Renal pelvis (tissue), 1 donor: ENCODE measurements at regions not wholly inside any gene's neighbourhood (a gene's known extent, or its start where the extent isn't known, plus 50 kb on each side); places are given as distances from the start of the nearest gene placed in this dataset.
"Not testable (repeated sequence)": the region's sequence is repeated elsewhere in the genome, so short reads cannot be mapped to it uniquely, and the experiment has no call there.

Experiments
- DNase-seq: peaks from one replicate; pipeline ENCODE4 v3.0.0-alpha.2; 2013

- DNase-seq: no peak
Observed at GRCh38 chr2:47690132-47690531, 92.8 kb upstream of the MSH6 start.

GRCh38 chr2:47689118-47689517 is 93.8 kb upstream of the MSH6 start:
- not testable (repeated sequence) for DNase-seq

- no peak for DNase-seq
Observed at GRCh38 chr2:47688561-47688960, 94.4 kb upstream of the MSH6 start.

DNA sequence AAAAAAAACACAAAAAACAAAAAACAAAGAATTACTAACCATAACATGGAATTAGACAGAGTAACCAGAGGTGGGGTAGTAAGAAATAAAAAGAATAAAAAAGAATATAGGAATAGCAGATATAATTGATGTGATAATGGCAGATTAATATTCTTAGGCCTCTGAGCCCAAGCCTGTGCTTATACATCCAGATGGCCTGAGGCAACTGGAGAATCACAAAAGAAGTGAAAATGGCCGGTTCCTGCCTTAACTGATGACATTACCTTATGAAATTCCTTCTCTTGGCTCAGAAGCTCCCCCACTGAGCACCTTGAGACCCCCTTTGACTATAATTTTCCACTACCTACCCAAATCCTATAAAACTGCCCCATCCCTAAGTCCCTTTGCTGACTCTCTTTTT is 95.1 kb upstream of the MSH6 start:
- DNase-seq: no peak

- DNase-seq: no peak
Observed at GRCh38 chr2:47686018-47686417, 96.9 kb upstream of the MSH6 start.

- no peak for DNase-seq
Observed at GRCh38 chr2:47682216-47682749, 100.7 kb upstream of the MSH6 start.

DNA sequence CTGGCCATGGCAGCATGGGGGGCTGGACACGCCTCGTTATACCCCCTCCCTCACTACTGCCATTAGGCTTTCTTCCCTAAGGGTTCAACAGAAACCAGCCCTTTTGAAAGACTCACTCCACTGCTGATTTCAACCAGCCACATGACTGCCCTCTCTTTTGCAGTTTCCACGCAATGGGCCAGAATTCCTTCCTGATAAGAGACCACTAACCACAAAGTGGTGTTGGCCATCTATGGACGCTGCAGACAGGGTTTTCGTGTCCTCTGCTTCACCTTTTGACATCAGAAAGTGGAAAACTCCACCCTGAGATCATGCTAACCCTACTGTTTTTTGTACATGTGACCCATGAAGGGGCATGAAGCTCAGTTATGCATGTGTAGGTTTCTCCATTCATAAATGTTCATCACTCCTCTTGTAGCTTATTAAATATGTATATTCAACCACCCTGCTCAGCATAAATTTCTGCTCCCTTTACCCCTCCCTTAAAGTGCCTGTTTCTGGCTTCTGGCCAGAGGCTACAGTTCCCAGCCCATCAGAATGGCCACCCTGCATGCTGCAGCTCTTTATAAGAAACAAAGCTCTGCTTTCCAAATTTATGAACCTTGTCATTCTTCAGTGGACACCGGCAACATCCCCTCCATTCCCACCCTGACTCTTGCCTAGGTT is 105.6 kb upstream of the KCNK12 start:
- no peak for DNase-seq

DNA sequence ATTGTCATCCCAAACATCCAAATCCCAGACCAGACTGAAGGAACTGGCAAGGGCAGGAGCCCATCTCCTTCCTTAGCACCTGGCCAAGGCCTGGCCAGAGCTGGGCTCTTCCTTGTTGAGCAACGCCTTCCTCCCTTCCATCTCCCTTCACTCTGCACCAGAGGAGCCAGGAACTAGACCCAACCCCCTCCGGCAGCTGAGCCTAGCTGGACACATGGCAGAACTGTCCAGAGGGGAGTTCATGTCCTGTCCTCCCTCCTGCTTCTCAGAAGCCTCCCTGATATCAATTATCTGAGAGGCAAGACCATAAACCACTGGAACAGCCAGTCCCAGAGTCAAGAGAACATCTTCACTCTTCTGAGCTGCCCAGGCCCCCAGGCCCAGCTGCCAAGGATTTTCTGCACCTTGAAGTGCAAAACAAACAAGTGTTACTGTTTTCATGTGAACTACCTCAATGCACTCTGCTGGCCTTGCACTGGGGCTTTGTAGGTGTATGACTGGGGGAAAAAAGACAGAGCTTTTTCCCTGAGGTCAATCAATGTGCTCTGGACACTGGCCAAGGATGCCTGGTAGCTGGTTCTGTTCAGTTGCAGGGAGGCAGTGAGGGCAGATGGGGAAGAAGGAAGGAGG is 104.5 kb upstream of the KCNK12 start:
- no peak for DNase-seq

GRCh38 chr2:47666332-47666731 is 95.5 kb upstream of the KCNK12 start:
- DNase-seq: no peak

GRCh38 chr2:47664817-47665216 is 94.0 kb upstream of the KCNK12 start:
- no peak for DNase-seq

- DNase-seq: no peak
Observed at GRCh38 chr2:47662552-47662951, 91.8 kb upstream of the KCNK12 start.

GRCh38 chr2:47661310-47661709 is 90.5 kb upstream of the KCNK12 start:
- DNase-seq: no peak

DNA sequence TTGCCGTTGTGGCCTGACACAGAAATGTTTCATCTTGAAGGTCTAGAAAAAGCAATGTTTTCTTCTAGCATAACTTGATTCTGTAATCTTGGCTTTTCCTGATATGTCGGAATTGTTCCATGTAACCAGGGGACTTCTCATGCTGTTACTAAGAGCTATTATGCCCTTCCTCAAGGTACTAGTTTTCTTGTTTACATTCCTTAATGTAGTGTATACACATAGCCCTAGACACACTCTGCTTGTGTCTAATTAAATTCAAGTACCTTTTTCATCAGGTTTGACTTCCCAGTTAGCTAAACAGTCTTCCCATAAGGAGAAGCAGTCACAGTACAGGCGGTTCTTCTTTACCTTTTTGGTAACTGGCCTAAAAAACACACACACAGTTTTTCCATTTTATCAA is 89.4 kb upstream of the KCNK12 start:
- no peak for DNase-seq

DNA sequence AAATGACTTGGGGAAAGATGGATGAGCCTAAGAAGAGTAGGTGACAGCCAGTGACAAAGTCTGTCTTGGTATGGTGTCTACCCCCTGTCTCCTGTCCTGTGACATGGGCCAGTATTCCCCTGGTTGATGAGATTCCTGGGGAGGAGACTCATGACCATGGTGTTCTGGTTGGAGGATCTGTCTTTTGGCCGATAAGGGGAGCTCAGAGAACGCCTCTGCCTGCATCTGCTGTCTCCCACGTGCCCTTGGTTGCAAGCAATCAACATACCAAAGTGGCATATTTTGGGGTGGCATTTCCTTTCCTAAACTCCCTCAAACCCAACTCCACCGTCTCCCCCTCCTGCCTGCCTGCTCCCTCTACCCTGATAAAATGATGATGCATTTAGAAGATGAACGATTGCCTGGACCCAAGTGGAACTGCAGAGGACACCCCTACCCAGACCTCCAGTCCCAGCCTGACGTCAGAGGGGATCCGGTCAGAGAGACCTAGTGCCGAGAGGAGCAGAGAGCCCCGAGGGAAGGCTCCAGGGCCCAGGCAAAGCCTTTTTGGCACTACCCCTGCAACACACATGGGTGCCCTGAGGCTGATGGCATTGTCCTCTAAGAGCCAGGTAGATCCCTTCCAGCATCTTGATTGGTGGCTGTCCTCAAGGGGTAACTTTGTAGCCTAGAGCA is 88.0 kb upstream of the KCNK12 start:
- DNase-seq: no peak

- no peak for DNase-seq
Observed at GRCh38 chr2:47657886-47658489, 87.2 kb upstream of the KCNK12 start.

DNA sequence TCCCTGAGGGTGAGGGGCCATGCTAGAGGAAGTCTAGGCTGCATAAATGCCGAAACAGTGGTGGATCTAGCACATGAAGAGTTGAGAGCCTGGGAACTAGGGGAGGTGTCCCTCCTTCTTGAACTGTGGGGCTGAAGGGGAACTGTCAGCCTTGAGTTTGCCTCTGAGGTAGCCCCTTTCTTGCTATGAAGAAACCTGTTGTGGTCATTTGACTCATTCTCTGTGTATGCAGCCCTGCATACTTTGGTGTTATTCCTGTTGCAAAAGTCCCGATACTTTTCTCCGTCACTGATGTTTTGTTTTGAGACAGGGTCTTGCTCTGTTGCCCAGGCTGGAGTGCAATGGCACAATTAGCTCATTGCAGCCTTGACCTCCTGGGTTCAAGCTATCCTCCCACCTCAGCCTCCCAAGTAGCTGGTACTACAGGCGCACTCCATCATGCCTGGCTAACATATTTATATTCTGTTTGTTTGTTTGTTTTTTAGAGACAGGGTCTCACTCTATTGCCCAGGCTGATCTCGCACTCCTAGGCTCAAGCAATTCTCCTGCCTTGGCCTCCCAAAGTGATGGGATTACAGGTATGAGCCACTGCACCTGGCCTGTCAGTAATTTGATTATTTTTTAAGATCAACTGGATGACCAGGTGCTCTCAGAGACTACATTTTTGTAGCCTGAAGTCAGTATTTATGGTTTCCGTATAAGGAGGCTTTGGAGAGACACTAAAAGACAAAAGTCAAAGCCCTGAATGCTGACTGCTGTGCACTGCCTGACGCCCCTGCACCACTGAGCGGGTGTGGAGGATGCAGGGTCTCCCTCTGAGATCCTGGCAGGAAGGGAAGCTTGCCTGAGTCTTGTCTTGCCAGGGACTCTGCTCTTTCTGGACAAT is 86.2 kb upstream of the KCNK12 start:
- DNase-seq: no peak

GRCh38 chr2:47655563-47655880 is 84.7 kb upstream of the KCNK12 start:
- no peak for DNase-seq

GRCh38 chr2:47654790-47655562 is 84.2 kb upstream of the KCNK12 start:
- DNase-seq: no peak

DNA sequence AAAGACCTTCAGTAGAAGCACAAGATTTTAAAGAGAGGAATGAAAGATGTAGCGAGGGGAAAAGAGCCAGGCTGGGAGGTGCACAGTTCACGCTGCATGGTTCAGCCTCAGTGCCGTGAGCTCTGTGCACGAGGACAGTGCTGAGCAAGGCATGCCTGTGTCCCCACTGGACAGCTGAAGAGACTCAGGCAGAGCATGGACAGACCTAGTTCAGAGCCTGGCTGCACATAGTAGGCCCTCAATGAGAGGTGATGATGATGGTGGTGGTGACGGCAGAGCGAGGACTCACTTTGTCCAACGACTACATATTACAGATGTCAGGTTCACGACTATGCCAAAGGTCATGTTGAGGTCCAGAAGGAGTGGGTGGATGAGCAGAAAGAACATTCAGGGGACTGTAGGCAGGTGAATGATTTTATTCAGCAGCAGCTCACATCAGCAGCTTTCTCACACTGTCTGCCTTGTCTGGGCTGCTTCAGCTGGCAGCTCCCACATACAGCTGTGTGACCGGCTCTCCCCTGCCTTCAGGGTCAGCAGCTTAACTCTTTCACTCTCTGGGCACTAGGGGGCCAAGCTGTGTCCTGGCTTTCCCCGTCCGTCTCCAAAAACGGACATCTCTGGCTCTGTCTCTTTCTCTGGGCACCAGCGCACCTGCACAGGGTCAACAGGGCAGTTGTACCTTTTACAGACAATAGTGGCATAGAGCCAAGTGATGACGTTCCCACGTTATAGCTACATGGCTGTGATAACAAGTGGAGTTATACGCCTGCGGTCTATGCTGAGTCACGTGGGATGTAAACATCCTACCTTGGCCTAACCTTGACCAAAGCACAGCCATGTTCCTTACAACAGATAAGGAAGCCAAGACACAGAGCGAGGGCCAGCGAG is 83.4 kb upstream of the KCNK12 start:
- DNase-seq: peak; percentile 81

- DNase-seq: no peak
Observed at GRCh38 chr2:47653036-47653435, 82.3 kb upstream of the KCNK12 start.
